GM21786 (cell line): ENCODE measurements at regions not wholly inside any gene's neighbourhood (a gene's known extent, or its start where the extent isn't known, plus 50 kb on each side); places are given as distances from the start of the nearest gene placed in this dataset.
"Not testable (repeated sequence)": the region's sequence is repeated elsewhere in the genome, so short reads cannot be mapped to it uniquely, and the experiment has no call there.

Experiments
- ATAC-seq: cut with Tn5 transposase; IDR thresholded peaks from one replicate; pipeline ENCODE4 v1.9.1; 2021; ENCODE audit not compliant: unreplicated experiment

GRCh38 chr1:168422203-168422847 is 121.5 kb downstream of the XCL2 start:
- no peak for ATAC-seq

GRCh38 chr1:168421399-168422004 is 122.3 kb downstream of the XCL2 start:
- no peak for ATAC-seq

GRCh38 chr1:168420177-168420576 is 123.6 kb downstream of the XCL2 start:
- no peak for ATAC-seq

- ATAC-seq, result no peak
These were observed 124.1 kb downstream of the XCL2 start for GRCh38 chr1:168419736-168420135.

- no peak for ATAC-seq
These were observed 127.6 kb downstream of the XCL2 start for GRCh38 chr1:168416220-168416619.

- ATAC-seq, result no peak
These were observed 128.9 kb downstream of the XCL2 start for GRCh38 chr1:168414914-168415313.

- ATAC-seq, result no peak
These were observed 129.8 kb downstream of the TBX19 start for GRCh38 chr1:168410464-168410863.

- no peak for ATAC-seq
These were observed 128.2 kb downstream of the TBX19 start for GRCh38 chr1:168408884-168409283.

- ATAC-seq, result no peak
These were observed 127.8 kb downstream of the TBX19 start for GRCh38 chr1:168408539-168408865.

- no peak for ATAC-seq
These were observed 127.3 kb downstream of the TBX19 start for GRCh38 chr1:168407832-168408538.

GRCh38 chr1:168405906-168406549 is 125.4 kb downstream of the TBX19 start:
- no peak for ATAC-seq

GRCh38 chr1:168403140-168403539 is 122.5 kb downstream of the TBX19 start:
- ATAC-seq, result no peak

- ATAC-seq, result not testable (repeated sequence)
These were observed 121.8 kb downstream of the TBX19 start for GRCh38 chr1:168402466-168402865.

- ATAC-seq, result no peak
These were observed 120.7 kb downstream of the TBX19 start for GRCh38 chr1:168401341-168401740.

GRCh38 chr1:168400139-168400538 is 119.5 kb downstream of the TBX19 start:
- no peak for ATAC-seq

- no peak for ATAC-seq
These were observed 117.1 kb downstream of the TBX19 start for GRCh38 chr1:168397806-168398205.

- no peak for ATAC-seq
These were observed 116.4 kb downstream of the TBX19 start for GRCh38 chr1:168396940-168397684.

- no peak for ATAC-seq
These were observed 115.8 kb downstream of the TBX19 start for GRCh38 chr1:168396508-168396907.

GRCh38 chr1:168394858-168395257 is 114.2 kb downstream of the TBX19 start:
- no peak for ATAC-seq

GRCh38 chr1:168392958-168393549 is 112.4 kb downstream of the TBX19 start:
- ATAC-seq, result no peak
